ENCODE measurements at regions not wholly inside any gene's neighbourhood (a gene's known extent, or its start where the extent isn't known, plus 50 kb on each side); places are given as distances from the start of the nearest gene placed in this dataset.

GRCh38 chr3:66565301-66565700 lies 64.5 kb upstream of the LRIG1 start:
- no peaks in the 10 kb centered on the region for H4K20me1 ChIP-seq (ENCODE audit: insufficient read depth, low read length)
- H3K27me3 ChIP-seq (ENCODE audit: insufficient read depth, low read length) = no peaks in the 10 kb centered on the region
- H3K79me2 ChIP-seq (ENCODE audit: insufficient read depth, low read length) = no peaks in the 10 kb centered on the region
- no peak overlapping the region for H3K9ac ChIP-seq (ENCODE audit: low read length)
- H3K36me3 ChIP-seq (ENCODE audit: insufficient read depth, low read length) = no peaks in the 10 kb centered on the region
- H2AFZ ChIP-seq (ENCODE audit: low read length) = no peak overlapping the region
- H3K27ac ChIP-seq (ENCODE audit: low read depth, low read length, poor library complexity, severe bottlenecking) = no peak overlapping the region
- H3K4me3 ChIP-seq (ENCODE audit: low read depth, low read length, poor library complexity, severe bottlenecking) = no peak overlapping the region
- TF ChIP-seq EZH2 (IDR thresholded peaks at IDR 0.05; ENCODE audit: borderline replicate concordance, low read length) (no peak), CTCF (IDR thresholded peaks at IDR 0.05; ENCODE audit: low read length) (no peak)
- no peak overlapping the region for H3K4me2 ChIP-seq (ENCODE audit: low read length)
- H3K4me1 ChIP-seq (ENCODE audit: insufficient read depth, low read length, severe bottlenecking) = no peaks in the 10 kb centered on the region
- no peaks in the 10 kb centered on the region for H3K9me2 ChIP-seq (ENCODE audit: low read depth, low read length)
- H3F3A ChIP-seq (ENCODE audit: insufficient read depth, low read length) = no peaks in the 10 kb centered on the region
- H3K9me3 ChIP-seq (ENCODE audit: low read length) = no peaks in the 10 kb centered on the region

- Histone ChIP-seq H3K4me3 (ENCODE audit: low read depth, low read length, poor library complexity, severe bottlenecking) (no peak overlapping the region), H3K4me1 (ENCODE audit: insufficient read depth, low read length, severe bottlenecking) (no peaks in the 10 kb centered on the region), H3K79me2 (ENCODE audit: insufficient read depth, low read length) (no peaks in the 10 kb centered on the region), H3K9ac (ENCODE audit: low read length) (no peak overlapping the region), H3K27ac (ENCODE audit: low read depth, low read length, poor library complexity, severe bottlenecking) (no peak overlapping the region), H4K20me1 (ENCODE audit: insufficient read depth, low read length) (no peaks in the 10 kb centered on the region), H3K27me3 (ENCODE audit: insufficient read depth, low read length) (no peaks in the 10 kb centered on the region), H3K36me3 (ENCODE audit: insufficient read depth, low read length) (no peaks in the 10 kb centered on the region), H3K9me3 (ENCODE audit: low read length) (no peaks in the 10 kb centered on the region), H3F3A (ENCODE audit: insufficient read depth, low read length) (no peaks in the 10 kb centered on the region), H2AFZ (ENCODE audit: low read length) (no peak overlapping the region), H3K9me2 (ENCODE audit: low read depth, low read length) (no peaks in the 10 kb centered on the region), H3K4me2 (ENCODE audit: low read length) (no peak overlapping the region)
- TF ChIP-seq EZH2 (IDR thresholded peaks at IDR 0.05; ENCODE audit: borderline replicate concordance, low read length) (no peak), CTCF (IDR thresholded peaks at IDR 0.05; ENCODE audit: low read length) (no peak)
These were observed 66.3 kb upstream of the LRIG1 start for GRCh38 chr3:66567077-66567476.

GRCh38 chr3:66572090-66572675 lies 71.4 kb upstream of the LRIG1 start:
- Histone ChIP-seq H3K9me2 (ENCODE audit: low read depth, low read length) (no peaks in the 10 kb centered on the region), H3K9me3 (ENCODE audit: low read length) (no peaks in the 10 kb centered on the region), H3K4me2 (ENCODE audit: low read length) (no peak overlapping the region), H3K79me2 (ENCODE audit: insufficient read depth, low read length) (no peaks in the 10 kb centered on the region), H3F3A (ENCODE audit: insufficient read depth, low read length) (no peaks in the 10 kb centered on the region), H3K9ac (ENCODE audit: low read length) (no peak overlapping the region), H3K27me3 (ENCODE audit: insufficient read depth, low read length) (no peaks in the 10 kb centered on the region), H3K27ac (ENCODE audit: low read depth, low read length, poor library complexity, severe bottlenecking) (no peak overlapping the region), H4K20me1 (ENCODE audit: insufficient read depth, low read length) (no peaks in the 10 kb centered on the region), H3K36me3 (ENCODE audit: insufficient read depth, low read length) (no peaks in the 10 kb centered on the region), H3K4me1 (ENCODE audit: insufficient read depth, low read length, severe bottlenecking) (no peaks in the 10 kb centered on the region), H2AFZ (ENCODE audit: low read length) (no peak overlapping the region), H3K4me3 (ENCODE audit: low read depth, low read length, poor library complexity, severe bottlenecking) (no peak overlapping the region)
- TF ChIP-seq EZH2 (IDR thresholded peaks at IDR 0.05; ENCODE audit: borderline replicate concordance, low read length) = no peak
- no peak for TF ChIP-seq CTCF (IDR thresholded peaks at IDR 0.05; ENCODE audit: low read length)
